SK-N-MC (cell line): ENCODE measurements at regions not wholly inside any gene's neighbourhood (a gene's known extent, or its start where the extent isn't known, plus 50 kb on each side); places are given as distances from the start of the nearest gene placed in this dataset.

Experiments
- DNase-seq: peaks from one replicate; pipeline ENCODE4 v3.0.0-alpha.2; 2011; ENCODE audit warnings: low read depth, low spot score
- H3K27ac ChIP-seq: fragments of 200-600 bp; sonication (generic); 2 replicates; pipeline ENCODE4 v1.5.1; 2016; ENCODE audit warnings: mixed run types
- H3K36me3 ChIP-seq: fragments of 200-600 bp; sonication (generic); 2 replicates; pipeline ENCODE4 v1.6.1; 2017; ENCODE audit warnings: antibody characterized with exemption, low read length, mixed read lengths; ENCODE audit not compliant: insufficient read depth
- H3K4me3 ChIP-seq: fragments of 200-600 bp; sonication (generic); 2 replicates; pipeline ENCODE4 v1.5.1; 2016
- H3K9ac ChIP-seq: fragments of 200-600 bp; sonication (generic); 2 replicates; pipeline ENCODE4 v1.8.0; 2017; ENCODE audit warnings: mixed run types, mixed read lengths; ENCODE audit not compliant: insufficient read length
- H3K9me3 ChIP-seq: fragments of 200-600 bp; sonication (generic); 2 replicates; pipeline ENCODE4 v1.6.1; 2017; ENCODE audit warnings: low read depth, mild to moderate bottlenecking, antibody characterized with exemption, low read length, moderate library complexity, mixed read lengths
- EZH2 ChIP-seq: fragments of 200-600 bp; sonication (generic); IDR thresholded peaks from one replicate; pipeline ENCODE4 v1.6.1; 2017; ENCODE audit warnings: antibody characterized with exemption
- FOXP2 ChIP-seq: optimal IDR thresholded peaks from 2 replicates; pipeline ENCODE3; 2011; ENCODE audit warnings: mild to moderate bottlenecking, moderate library complexity; ENCODE audit not compliant: insufficient read depth; ENCODE audit errors: extremely low read length, control extremely low read depth
- POLR2AphosphoS5 ChIP-seq: IDR thresholded peaks from 2 replicates; pipeline ENCODE4 v1.6.1; 2012; ENCODE audit warnings: mild to moderate bottlenecking, low read depth, low read length, borderline replicate concordance

DNA sequence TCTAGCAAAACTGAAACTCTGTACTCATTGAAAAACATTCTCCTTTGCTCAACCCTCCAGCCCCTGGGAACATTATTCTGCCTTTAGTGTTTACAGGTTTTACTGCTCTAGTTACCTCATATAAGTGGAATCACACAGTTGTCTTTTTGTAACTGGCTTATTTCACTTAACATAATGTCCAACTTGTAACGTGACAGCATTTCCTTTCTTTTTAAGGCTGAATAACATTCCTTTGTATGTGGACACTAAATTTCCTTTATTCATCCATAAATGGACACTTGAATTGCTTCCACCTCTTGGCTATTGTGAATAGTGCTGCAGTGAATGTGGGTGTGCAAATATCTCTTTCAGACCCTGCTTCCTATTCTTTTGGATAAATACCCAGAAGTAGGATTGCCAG is 144.9 kb downstream of the ACTR3 start:
- Histone ChIP-seq H3K27ac (no peak overlapping the region), H3K9ac (no peak overlapping the region), H3K36me3 (no peaks in the 10 kb centered on the region), H3K9me3 (no peaks in the 10 kb centered on the region), H3K4me3 (no peak overlapping the region)
- no peak for DNase-seq
- TF ChIP-seq POLR2AphosphoS5 (no peak), FOXP2 (no peak), EZH2 (no peak)

DNA sequence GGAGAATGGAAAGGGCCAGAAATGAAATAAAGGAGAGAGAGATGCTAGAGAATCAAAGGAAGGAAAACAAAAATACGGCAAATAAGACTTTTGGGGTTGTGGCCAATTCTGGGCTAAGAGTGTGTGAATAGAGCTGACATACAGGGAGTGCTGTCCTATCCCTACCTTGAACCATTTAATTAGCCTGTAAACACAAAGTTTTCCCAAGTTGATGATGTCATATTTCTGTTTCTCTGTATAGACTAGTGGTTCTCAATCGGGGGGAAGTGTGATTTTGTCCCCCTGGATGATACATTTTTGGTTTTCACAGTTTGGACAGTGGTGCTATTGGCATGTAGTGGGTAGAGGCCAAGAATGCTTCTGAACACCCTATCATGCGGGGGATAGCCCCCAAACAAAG is 148.8 kb downstream of the ACTR3 start:
- Histone ChIP-seq H3K27ac (no peak overlapping the region), H3K4me3 (no peak overlapping the region), H3K36me3 (no peaks in the 10 kb centered on the region), H3K9me3 (no peaks in the 10 kb centered on the region), H3K9ac (no peak overlapping the region)
- no peak for DNase-seq
- TF ChIP-seq POLR2AphosphoS5 (no peak), FOXP2 (no peak), EZH2 (no peak)

DNA sequence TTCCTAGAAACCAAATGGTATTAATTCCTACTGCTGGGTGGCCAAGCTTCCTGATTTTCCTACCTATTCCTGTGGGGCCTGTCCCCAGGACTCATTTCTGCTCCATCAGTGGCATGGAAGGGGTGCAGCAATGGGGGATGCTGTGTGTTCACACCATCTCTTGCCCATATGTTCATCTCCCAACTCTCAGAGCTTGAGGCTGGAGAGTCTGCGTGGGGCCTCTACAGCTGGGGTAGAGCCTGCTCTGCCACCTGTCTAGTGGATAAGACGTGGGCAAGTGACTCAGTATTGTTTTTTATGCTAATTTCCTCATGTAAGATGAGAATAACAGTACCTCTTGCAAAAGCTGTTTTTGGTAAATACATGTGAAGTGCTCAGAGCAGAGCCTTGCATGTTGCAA is 149.8 kb downstream of the ACTR3 start:
- Histone ChIP-seq H3K36me3 (no peaks in the 10 kb centered on the region), H3K9me3 (no peaks in the 10 kb centered on the region), H3K9ac (no peak overlapping the region), H3K27ac (no peak overlapping the region), H3K4me3 (no peak overlapping the region)
- TF ChIP-seq EZH2 = no peak
- no peak for TF ChIP-seq FOXP2
- TF ChIP-seq POLR2AphosphoS5 = no peak
- no peak for DNase-seq

DNA sequence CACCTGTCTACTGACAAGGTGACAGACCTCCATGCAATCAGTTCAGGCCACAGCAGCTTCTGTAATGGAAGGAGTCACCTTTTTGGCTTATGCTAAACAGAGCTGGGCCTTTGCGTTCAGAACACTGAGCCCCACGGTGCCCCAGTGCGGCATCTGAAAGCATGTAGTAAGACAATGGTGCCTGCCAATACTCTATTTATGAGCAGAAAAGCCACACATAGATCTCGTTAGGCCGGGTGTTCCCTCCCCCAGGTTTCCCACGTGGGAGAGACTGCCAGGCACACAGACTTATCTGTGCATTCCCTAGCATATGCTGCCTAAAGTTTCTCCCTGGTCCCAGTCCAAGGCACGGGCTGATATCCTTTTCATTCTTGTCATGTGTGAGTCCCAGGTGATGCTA is 150.9 kb downstream of the ACTR3 start:
- H3K27ac ChIP-seq = no peak overlapping the region
- H3K9ac ChIP-seq = no peak overlapping the region
- no peak for DNase-seq
- H3K36me3 ChIP-seq = no peaks in the 10 kb centered on the region
- H3K9me3 ChIP-seq = no peaks in the 10 kb centered on the region
- H3K4me3 ChIP-seq = no peak overlapping the region
- TF ChIP-seq POLR2AphosphoS5 (no peak), EZH2 (no peak), FOXP2 (no peak)

DNA sequence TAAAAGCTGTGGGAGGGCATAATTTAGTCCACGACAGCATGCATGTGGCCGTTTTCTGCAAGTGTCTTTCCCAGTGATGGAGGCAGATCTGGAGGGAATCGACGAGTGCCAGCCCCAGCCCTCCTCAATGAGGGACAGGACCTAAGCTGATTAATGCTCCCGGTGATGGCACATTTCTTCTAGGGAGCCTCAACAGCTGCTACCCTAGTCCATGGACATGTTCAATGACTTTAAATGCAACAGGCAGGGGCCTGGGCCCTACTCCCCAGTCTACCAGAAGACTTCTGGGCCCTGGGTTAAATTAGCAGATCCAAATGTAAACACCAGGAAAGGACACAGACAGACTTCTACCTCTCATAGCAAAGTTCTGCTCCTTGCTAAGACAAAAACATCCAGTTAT is 155.1 kb downstream of the ACTR3 start:
- Histone ChIP-seq H3K36me3 (no peaks in the 10 kb centered on the region), H3K4me3 (no peak overlapping the region), H3K9ac (no peak overlapping the region), H3K27ac (no peak overlapping the region), H3K9me3 (no peaks in the 10 kb centered on the region)
- DNase-seq = no peak
- TF ChIP-seq FOXP2 = no peak
- TF ChIP-seq EZH2 = no peak
- TF ChIP-seq POLR2AphosphoS5 = no peak

DNA sequence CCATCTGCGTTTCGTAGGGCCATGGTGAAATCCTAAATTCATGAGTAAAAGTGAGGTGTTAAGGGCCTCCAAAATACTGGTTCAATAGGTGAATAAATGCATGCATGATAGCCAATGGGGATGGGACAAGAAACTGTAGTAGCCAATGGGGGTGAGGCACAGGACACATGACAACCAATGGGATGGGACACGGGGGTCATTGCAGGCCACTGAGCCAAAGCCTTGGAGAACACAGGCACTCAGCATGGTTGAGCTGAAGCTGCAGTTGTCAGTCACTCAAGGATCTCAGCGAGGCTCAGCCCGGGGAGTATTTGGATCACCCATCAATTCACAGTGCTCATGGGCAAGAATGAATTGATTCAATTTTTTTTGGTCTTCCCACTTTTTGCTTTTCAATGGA is 156.5 kb downstream of the ACTR3 start:
- Histone ChIP-seq H3K9ac (no peak overlapping the region), H3K27ac (no peak overlapping the region), H3K9me3 (no peaks in the 10 kb centered on the region), H3K4me3 (no peak overlapping the region), H3K36me3 (no peaks in the 10 kb centered on the region)
- TF ChIP-seq EZH2 (no peak), FOXP2 (no peak), POLR2AphosphoS5 (no peak)
- DNase-seq = no peak

DNA sequence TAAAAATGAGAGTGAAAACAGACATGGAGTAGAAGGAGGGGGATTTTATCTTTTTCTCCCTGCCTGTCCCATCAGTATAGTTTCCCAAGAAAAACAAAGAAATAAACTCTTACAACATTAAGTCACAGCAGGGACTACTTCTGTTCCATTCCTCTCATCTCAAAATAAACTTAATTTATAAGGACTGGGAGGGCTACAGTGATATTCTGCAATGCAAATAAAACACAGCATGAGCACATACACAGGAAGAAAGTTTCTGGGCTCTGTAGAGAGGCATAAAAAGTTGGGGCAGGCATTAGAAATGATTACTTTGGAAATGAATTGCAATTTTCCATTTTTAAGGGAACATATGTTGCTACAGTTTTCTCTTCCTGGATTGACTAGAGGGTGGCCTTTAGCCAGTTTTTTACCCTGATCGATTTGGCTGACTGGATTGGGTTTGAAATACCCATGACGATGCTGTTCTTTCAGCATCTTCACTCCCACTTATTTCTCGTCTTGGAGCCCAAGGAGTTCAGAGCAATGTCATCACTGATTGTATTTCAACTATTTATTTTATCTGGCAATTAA is 157.1 kb downstream of the ACTR3 start:
- TF ChIP-seq POLR2AphosphoS5 = no peak
- no peak for TF ChIP-seq EZH2
- no peak for TF ChIP-seq FOXP2
- no peaks in the 10 kb centered on the region for H3K9me3 ChIP-seq

DNA sequence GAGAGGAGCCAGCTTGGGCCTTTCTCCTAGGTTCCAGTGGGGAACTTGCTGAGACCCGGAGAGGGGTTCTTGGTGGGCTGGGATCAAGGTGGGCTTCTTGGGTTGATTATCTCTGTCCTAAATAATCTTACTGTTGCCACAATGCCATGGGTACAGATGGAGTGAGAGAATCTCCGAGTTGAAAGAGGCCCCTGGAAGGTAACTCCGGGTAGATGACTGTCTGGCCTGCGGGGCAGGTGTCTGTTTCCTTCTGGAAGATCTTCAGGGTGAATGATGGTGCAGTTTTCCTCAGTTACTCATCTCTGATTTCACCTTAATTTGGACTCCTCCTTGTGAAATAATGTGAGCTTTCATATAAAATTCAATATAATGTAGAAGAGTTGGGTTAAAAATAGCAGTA is 159.4 kb downstream of the ACTR3 start:
- no peak overlapping the region for H3K27ac ChIP-seq
- no peak overlapping the region for H3K4me3 ChIP-seq
- no peak for DNase-seq
- no peak for TF ChIP-seq POLR2AphosphoS5
- no peak for TF ChIP-seq FOXP2
- no peak for TF ChIP-seq EZH2
- H3K36me3 ChIP-seq = no peaks in the 10 kb centered on the region
- no peaks in the 10 kb centered on the region for H3K9me3 ChIP-seq
- no peak overlapping the region for H3K9ac ChIP-seq

More for the DNA sequence above, 157.1 kb downstream of the ACTR3 start:
- Histone ChIP-seq H3K36me3 (no peaks in the 10 kb centered on the region), H3K27ac (no peak overlapping the region), H3K4me3 (no peak overlapping the region), H3K9ac (no peak overlapping the region)
- no peak for DNase-seq

DNA sequence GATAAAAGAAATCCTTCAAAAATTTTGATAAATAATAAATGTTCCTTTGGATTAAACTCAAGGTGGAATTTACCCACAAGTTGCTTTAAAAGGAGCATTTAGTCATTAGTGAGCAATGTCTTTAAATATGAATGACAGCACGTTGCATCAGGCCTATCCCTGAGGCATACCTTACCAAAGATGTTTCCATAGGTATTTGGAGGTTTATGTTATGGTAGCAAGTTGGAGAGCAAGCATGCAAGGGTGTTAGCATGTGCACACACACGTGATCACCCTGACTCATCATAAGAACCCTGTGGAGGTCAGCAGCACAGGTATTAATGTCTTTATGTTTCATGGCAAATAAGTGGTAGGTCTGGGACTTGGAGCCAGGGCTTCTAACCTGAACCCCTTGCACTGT is 159.9 kb downstream of the ACTR3 start:
- Histone ChIP-seq H3K36me3 (no peaks in the 10 kb centered on the region), H3K9me3 (no peaks in the 10 kb centered on the region), H3K4me3 (no peak overlapping the region), H3K27ac (no peak overlapping the region), H3K9ac (no peak overlapping the region)
- TF ChIP-seq FOXP2 (no peak), EZH2 (no peak), POLR2AphosphoS5 (no peak)
- DNase-seq = no peak
